Thyroid gland (tissue), 4 donors: ENCODE measurements at regions not wholly inside any gene's neighbourhood (a gene's known extent, or its start where the extent isn't known, plus 50 kb on each side); places are given as distances from the start of the nearest gene placed in this dataset.

Experiments used
- CTCF ChIP-seq, 6 experiments: fragments of 200-600 bp in 3 of 6; fragments of 450-650 bp in 3 of 6; sonication (generic) in 3 of 6; IDR thresholded peaks; one replicate each; pipeline ENCODE4 v1.5.1; 2016 to 2019; ENCODE audit warnings: antibody characterized with exemption in 6 of 6, mild to moderate bottlenecking in 2 of 6, inconsistent platforms in 1 of 6, moderate library complexity in 1 of 6
- POLR2A ChIP-seq, 2 donors: fragments of 450-650 bp; IDR thresholded peaks; one replicate each; pipeline ENCODE4 v1.6.1; 2017; ENCODE audit warnings: antibody characterized with exemption in 2 of 2, mild to moderate bottlenecking in 2 of 2, moderate library complexity in 1 of 2

DNA sequence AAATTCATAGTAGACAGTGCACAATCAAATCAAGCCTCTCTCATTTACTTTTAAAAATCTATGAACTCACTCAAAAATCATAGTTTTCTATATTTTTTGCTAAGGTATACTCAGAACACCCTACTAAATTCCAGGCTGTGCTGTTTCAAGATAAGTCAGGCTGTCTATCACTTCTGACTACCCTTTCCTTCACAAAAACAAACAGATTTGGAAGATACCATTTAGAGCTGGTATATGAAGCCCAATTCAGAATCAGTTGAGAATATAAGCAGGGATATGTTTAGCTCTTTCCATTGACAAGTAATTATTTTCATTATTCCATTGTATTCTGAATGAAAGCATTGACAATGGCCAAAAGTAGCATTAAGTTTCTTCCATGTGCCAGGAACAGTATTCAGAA is 53.1 kb downstream of the CXCL1 start:
- TF ChIP-seq CTCF (IDR thresholded peaks at IDR 0.05) (no peak), POLR2A (IDR thresholded peaks at IDR 0.05) (no peak)
